KMS-11 (cell line): ENCODE measurements at regions not wholly inside any gene's neighbourhood (a gene's known extent, or its start where the extent isn't known, plus 50 kb on each side); places are given as distances from the start of the nearest gene placed in this dataset.

Experiments used
- H2AFZ ChIP-seq: fragments of 200-600 bp; sonication (generic); 2 replicates; pipeline ENCODE4 v1.6.1; 2016; ENCODE audit warnings: antibody characterized with exemption, mixed run types, low read depth
- H3K27ac ChIP-seq: fragments of 200-600 bp; sonication (generic); 2 replicates; pipeline ENCODE4 v1.6.1; 2016; ENCODE audit warnings: mild to moderate bottlenecking, mixed run types
- H3K27me3 ChIP-seq: fragments of 200-600 bp; sonication (generic); 2 replicates; pipeline ENCODE4 v1.6.1; 2017; ENCODE audit warnings: mild to moderate bottlenecking, low read depth, mixed run types, moderate library complexity; ENCODE audit not compliant: insufficient read depth
- H3K36me3 ChIP-seq: fragments of 200-600 bp; sonication (generic); 2 replicates; pipeline ENCODE4 v1.6.1; 2017; ENCODE audit warnings: mild to moderate bottlenecking, mixed run types; ENCODE audit not compliant: insufficient read depth
- H3K4me1 ChIP-seq: fragments of 200-600 bp; sonication (generic); 2 replicates; pipeline ENCODE4 v1.6.1; 2016; ENCODE audit warnings: mild to moderate bottlenecking, low read depth, mixed run types; ENCODE audit not compliant: poor library complexity, severe bottlenecking
- H3K4me2 ChIP-seq: fragments of 200-600 bp; sonication (generic); 2 replicates; pipeline ENCODE4 v1.7.0; 2016; ENCODE audit warnings: mild to moderate bottlenecking, mixed run types
- H3K4me3 ChIP-seq: fragments of 200-600 bp; sonication (generic); IDR thresholded peaks from 2 replicates; pipeline ENCODE4 v1.6.1; 2017; ENCODE audit warnings: low read depth, low read length, mixed read lengths; ENCODE audit not compliant: insufficient read depth
- H3K79me2 ChIP-seq: fragments of 200-600 bp; sonication (generic); 2 replicates; pipeline ENCODE4 v1.6.1; 2016; ENCODE audit warnings: low read depth, mixed run types; ENCODE audit not compliant: insufficient read depth
- H3K9ac ChIP-seq: fragments of 200-600 bp; sonication (generic); 2 replicates; pipeline ENCODE4 v1.6.1; 2016; ENCODE audit warnings: mild to moderate bottlenecking, mixed run types
- H4K20me1 ChIP-seq: fragments of 200-600 bp; sonication (generic); 2 replicates; pipeline ENCODE4 v1.6.1; 2016; ENCODE audit warnings: mild to moderate bottlenecking, mixed run types; ENCODE audit not compliant: insufficient read depth
- CTCF ChIP-seq: fragments of 200-600 bp; sonication (generic); conservative IDR thresholded peaks from 2 replicates; pipeline ENCODE4 v1.6.1; 2017; ENCODE audit warnings: low read depth, mild to moderate bottlenecking, antibody characterized with exemption, low read length, moderate library complexity, mixed read lengths

DNA sequence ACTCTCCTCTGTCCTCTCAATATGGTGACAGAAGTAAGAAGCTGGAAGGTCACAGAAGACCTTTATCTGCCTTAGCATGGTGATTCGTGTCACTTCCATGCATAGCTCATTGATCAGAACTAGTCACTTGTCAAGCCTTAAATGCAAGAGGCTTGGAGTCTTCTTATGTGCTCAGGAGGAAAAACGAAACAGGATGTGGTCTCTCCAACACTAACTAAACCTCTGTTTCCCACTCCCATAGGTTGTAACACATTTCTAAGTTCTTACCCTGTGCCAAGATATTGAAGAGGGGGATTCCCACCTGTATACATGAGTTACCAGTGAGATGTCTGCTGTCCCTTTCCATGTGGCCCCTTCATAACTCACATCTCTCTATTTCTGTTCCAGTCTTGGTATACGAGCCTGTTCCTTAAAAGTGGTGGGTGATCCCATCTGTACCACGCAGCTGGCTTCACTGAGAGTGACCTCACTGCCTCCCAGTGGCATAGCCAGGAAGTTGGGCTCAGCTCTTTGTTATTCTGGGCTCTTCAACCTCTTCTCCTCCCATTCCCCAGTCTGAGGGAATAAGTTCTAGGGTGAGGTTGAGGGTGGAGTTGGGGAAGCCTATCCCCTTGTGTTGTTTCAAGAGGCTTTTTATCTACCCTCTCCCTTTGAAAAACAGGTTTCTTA is 203.2 kb upstream of the PPP2R3A start:
- H3K36me3 ChIP-seq = no peaks in the 10 kb centered on the region
- H3K79me2 ChIP-seq = no peaks in the 10 kb centered on the region
- H3K27me3 ChIP-seq = no peaks in the 10 kb centered on the region
- H3K4me1 ChIP-seq = no peaks in the 10 kb centered on the region
- H3K4me3 ChIP-seq = no peak overlapping the region
- no peaks in the 10 kb centered on the region for H4K20me1 ChIP-seq
- no peak overlapping the region for H3K9ac ChIP-seq
- no peak for TF ChIP-seq CTCF
- no peak overlapping the region for H2AFZ ChIP-seq
- no peak overlapping the region for H3K4me2 ChIP-seq
- no peak overlapping the region for H3K27ac ChIP-seq

DNA sequence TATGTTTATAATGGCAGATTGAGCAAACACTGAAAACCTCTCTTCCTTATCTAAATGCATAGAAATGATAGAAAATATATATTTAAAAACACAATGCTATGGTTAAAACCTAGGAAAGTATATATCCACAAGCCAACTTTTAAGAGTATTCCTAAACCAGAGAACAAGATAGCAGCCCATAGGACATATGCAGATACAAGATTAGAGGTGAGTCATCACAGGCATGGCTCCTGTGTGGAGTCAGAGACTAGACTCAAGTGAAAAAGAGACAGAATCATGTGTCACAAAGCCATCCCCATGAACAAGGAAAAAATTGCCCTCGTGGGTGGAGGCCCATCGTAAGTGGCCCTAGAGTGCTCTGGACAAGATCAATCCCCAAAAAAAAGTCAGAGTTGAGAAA is 199.4 kb upstream of the PPP2R3A start:
- Histone ChIP-seq H3K27me3 (no peaks in the 10 kb centered on the region), H3K4me1 (no peaks in the 10 kb centered on the region), H3K79me2 (no peaks in the 10 kb centered on the region), H2AFZ (no peak overlapping the region), H4K20me1 (no peaks in the 10 kb centered on the region), H3K4me3 (no peak overlapping the region), H3K27ac (no peak overlapping the region), H3K36me3 (no peaks in the 10 kb centered on the region), H3K9ac (no peak overlapping the region), H3K4me2 (no peak overlapping the region)
- TF ChIP-seq CTCF = no peak

GRCh38 chr3:135771760-135772159 is 193.8 kb upstream of the PPP2R3A start:
- H3K4me1 ChIP-seq = no peaks in the 10 kb centered on the region

DNA sequence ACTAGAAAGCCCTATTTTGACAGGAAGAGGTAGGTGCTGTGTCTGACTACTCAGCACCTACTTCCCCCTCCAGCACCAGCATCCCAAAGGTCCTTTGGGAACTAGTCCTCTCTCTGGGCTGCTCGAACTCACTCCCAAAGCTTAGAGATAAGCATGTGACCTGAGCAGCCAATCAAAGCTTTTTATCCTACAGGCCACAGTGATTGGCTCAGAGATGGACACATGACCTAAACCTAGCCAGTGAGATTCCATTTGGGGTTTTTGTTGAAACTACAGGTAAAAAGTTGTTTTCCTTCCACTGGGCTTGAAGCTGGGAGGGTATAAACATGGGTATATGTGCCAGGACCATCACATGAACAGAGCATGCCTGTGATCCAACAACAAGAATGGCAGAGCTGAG is 186.5 kb upstream of the PPP2R3A start:
- Histone ChIP-seq H3K9ac (no peak overlapping the region), H4K20me1 (no peaks in the 10 kb centered on the region), H3K4me3 (no peak overlapping the region), H2AFZ (no peak overlapping the region), H3K4me1 (no peaks in the 10 kb centered on the region), H3K27me3 (no peaks in the 10 kb centered on the region), H3K27ac (no peak overlapping the region), H3K79me2 (no peaks in the 10 kb centered on the region), H3K4me2 (no peak overlapping the region), H3K36me3 (no peaks in the 10 kb centered on the region)
- no peak for TF ChIP-seq CTCF

More at GRCh38 chr3:135771760-135772159, 193.8 kb upstream of the PPP2R3A start:
- TF ChIP-seq CTCF = no peak
- Histone ChIP-seq H3K4me3 (no peak overlapping the region), H3K27ac (no peak overlapping the region), H3K9ac (no peak overlapping the region), H4K20me1 (no peaks in the 10 kb centered on the region), H2AFZ (no peak overlapping the region), H3K36me3 (no peaks in the 10 kb centered on the region), H3K4me2 (no peak overlapping the region), H3K79me2 (no peaks in the 10 kb centered on the region), H3K27me3 (no peaks in the 10 kb centered on the region)
